ENCODE measurements at regions not wholly inside any gene's neighbourhood (a gene's known extent, or its start where the extent isn't known, plus 50 kb on each side); places are given as distances from the start of the nearest gene placed in this dataset.
"Not testable (repeated sequence)": the region's sequence is repeated elsewhere in the genome, so short reads cannot be mapped to it uniquely, and the experiment has no call there.

DNA sequence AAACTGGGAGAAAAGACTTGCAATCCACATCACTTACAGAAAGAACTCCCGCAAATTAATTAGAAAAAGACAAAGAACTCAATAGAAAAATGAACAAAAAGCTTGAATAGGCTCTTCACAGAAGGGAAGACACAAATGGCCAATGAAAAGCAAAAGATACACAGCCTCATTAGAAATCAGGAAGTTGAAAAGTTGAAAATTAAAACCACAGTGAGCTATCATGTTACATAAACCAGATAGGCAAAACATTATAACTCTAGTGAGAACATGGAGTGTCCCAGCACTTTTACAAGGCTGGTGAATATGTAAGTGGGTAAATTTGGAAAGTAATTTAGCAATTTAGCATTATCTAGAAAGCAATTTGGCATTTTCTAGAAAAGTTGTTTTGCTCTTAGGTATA is 158.4 kb upstream of the RASSF8 start:
- Histone ChIP-seq H3K9me2 (replicated peaks; ENCODE audit: insufficient read depth, low read length) (no peaks in the 10 kb centered on the region), H3K79me2 (ENCODE audit: low read length) (no peaks in the 10 kb centered on the region), H3F3A (ENCODE audit: insufficient read depth, low read length) (no peaks in the 10 kb centered on the region), H3K9me3 (replicated peaks; ENCODE audit: insufficient read depth, low read length) (no peaks in the 10 kb centered on the region), H3K27me3 (replicated peaks; ENCODE audit: insufficient read depth, low read length) (no peaks in the 10 kb centered on the region), H3K4me2 (ENCODE audit: low read depth, low read length) (no peak overlapping the region), H3K9ac (ENCODE audit: low read length) (no peak overlapping the region), H3K27ac (ENCODE audit: low read length) (no peak overlapping the region), H2AFZ (ENCODE audit: low read length) (no peak overlapping the region), H3K4me3 (ENCODE audit: low read length) (no peak overlapping the region), H3K4me1 (ENCODE audit: low read length) (no peaks in the 10 kb centered on the region), H3K36me3 (replicated peaks; ENCODE audit: insufficient read depth, low read length) (no peaks in the 10 kb centered on the region), H4K20me1 (ENCODE audit: insufficient read depth, low read length) (no peaks in the 10 kb centered on the region)
- peak; percentile 20 for DNase-seq
- TF ChIP-seq, protein P1, sequence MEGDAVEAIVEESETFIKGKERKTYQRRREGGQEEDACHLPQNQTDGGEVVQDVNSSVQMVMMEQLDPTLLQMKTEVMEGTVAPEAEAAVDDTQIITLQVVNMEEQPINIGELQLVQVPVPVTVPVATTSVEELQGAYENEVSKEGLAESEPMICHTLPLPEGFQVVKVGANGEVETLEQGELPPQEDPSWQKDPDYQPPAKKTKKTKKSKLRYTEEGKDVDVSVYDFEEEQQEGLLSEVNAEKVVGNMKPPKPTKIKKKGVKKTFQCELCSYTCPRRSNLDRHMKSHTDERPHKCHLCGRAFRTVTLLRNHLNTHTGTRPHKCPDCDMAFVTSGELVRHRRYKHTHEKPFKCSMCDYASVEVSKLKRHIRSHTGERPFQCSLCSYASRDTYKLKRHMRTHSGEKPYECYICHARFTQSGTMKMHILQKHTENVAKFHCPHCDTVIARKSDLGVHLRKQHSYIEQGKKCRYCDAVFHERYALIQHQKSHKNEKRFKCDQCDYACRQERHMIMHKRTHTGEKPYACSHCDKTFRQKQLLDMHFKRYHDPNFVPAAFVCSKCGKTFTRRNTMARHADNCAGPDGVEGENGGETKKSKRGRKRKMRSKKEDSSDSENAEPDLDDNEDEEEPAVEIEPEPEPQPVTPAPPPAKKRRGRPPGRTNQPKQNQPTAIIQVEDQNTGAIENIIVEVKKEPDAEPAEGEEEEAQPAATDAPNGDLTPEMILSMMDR (IDR thresholded peaks at IDR 0.05; ENCODE audit: low read length), result no peak
- TF ChIP-seq EZH2phosphoT487 (IDR thresholded peaks at IDR 0.05; ENCODE audit: low read length) (no peak), EZH2 (optimal IDR thresholded peaks at IDR 0.05; ENCODE audit: low read depth, low read length) (no peak)

DNA sequence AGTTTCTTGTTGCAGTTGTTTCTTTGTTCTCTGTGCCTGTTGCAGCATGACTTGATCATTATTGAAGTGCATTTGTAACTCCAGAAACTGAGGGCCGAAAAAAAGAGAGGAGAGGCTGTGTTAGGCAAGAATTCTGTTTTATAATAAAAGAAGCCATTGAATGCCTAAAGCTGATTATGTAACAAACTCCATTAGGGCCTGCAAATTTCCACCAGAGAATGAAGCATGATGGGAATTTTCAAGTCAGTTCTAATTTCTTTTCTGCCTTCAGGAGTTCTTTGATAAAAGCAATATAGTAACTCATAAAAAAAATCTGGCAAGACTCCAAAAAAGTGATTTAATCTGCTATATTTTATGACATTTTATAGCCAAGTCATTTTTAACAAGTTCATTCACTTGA is 156.7 kb upstream of the RASSF8 start:
- no peaks in the 10 kb centered on the region for H3K79me2 ChIP-seq (ENCODE audit: low read length)
- no peaks in the 10 kb centered on the region for H3K36me3 ChIP-seq (replicated peaks; ENCODE audit: insufficient read depth, low read length)
- no peaks in the 10 kb centered on the region for H3K9me3 ChIP-seq (replicated peaks; ENCODE audit: insufficient read depth, low read length)
- TF ChIP-seq, protein P1 (IDR thresholded peaks at IDR 0.05; ENCODE audit: low read length), result no peak
- TF ChIP-seq EZH2phosphoT487 (IDR thresholded peaks at IDR 0.05; ENCODE audit: low read length) (no peak), EZH2 (optimal IDR thresholded peaks at IDR 0.05; ENCODE audit: low read depth, low read length) (no peak)
- no peak overlapping the region for H2AFZ ChIP-seq (ENCODE audit: low read length)
- no peaks in the 10 kb centered on the region for H3K27me3 ChIP-seq (replicated peaks; ENCODE audit: insufficient read depth, low read length)
- no peaks in the 10 kb centered on the region; the same call in 1 of the 2 replicates for H3K4me1 ChIP-seq (ENCODE audit: low read length)
- no peaks in the 10 kb centered on the region for H4K20me1 ChIP-seq (ENCODE audit: insufficient read depth, low read length)
- no peaks in the 10 kb centered on the region for H3F3A ChIP-seq (ENCODE audit: insufficient read depth, low read length)
- no peak for DNase-seq
- H3K4me3 ChIP-seq (ENCODE audit: low read length), result no peak overlapping the region
- H3K9me2 ChIP-seq (replicated peaks; ENCODE audit: insufficient read depth, low read length), result no peaks in the 10 kb centered on the region
- no peak overlapping the region for H3K9ac ChIP-seq (ENCODE audit: low read length)
- no peak overlapping the region for H3K4me2 ChIP-seq (ENCODE audit: low read depth, low read length)
- H3K27ac ChIP-seq (ENCODE audit: low read length), result no peak overlapping the region

DNA sequence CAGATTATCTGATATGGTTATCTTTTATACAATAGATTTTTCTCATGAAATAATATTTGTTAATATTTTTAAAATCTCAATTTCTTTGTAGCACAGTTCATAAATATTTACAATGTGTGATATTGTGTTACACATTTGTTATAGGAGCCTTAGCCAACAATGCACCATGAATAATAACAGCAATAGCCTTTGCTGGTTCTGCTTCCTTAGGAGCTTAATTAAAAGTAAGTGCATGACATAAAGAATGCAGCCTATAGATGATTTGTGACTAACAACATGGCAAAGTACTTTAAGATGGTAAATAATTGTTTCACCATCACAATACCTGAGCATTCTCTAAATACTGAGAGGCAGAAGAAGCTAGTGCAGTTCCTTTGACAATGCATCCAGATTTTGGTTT is 156.3 kb upstream of the RASSF8 start:
- H3K4me2 ChIP-seq (ENCODE audit: low read depth, low read length), result no peak overlapping the region
- H3K9me2 ChIP-seq (replicated peaks; ENCODE audit: insufficient read depth, low read length), result no peaks in the 10 kb centered on the region
- no peak overlapping the region for H3K4me3 ChIP-seq (ENCODE audit: low read length)
- no peak overlapping the region for H3K27ac ChIP-seq (ENCODE audit: low read length)
- H4K20me1 ChIP-seq (ENCODE audit: insufficient read depth, low read length), result no peaks in the 10 kb centered on the region
- H3K9me3 ChIP-seq (replicated peaks; ENCODE audit: insufficient read depth, low read length), result no peaks in the 10 kb centered on the region
- H3K4me1 ChIP-seq (ENCODE audit: low read length), result no peaks in the 10 kb centered on the region; the same call in 1 of the 2 replicates
- DNase-seq, result no peak
- H3K27me3 ChIP-seq (replicated peaks; ENCODE audit: insufficient read depth, low read length), result no peaks in the 10 kb centered on the region
- no peak overlapping the region for H3K9ac ChIP-seq (ENCODE audit: low read length)
- H3K79me2 ChIP-seq (ENCODE audit: low read length), result no peaks in the 10 kb centered on the region
- no peaks in the 10 kb centered on the region for H3F3A ChIP-seq (ENCODE audit: insufficient read depth, low read length)
- TF ChIP-seq EZH2 (optimal IDR thresholded peaks at IDR 0.05; ENCODE audit: low read depth, low read length) (no peak), EZH2phosphoT487 (IDR thresholded peaks at IDR 0.05; ENCODE audit: low read length) (no peak)
- TF ChIP-seq, protein P1 (IDR thresholded peaks at IDR 0.05; ENCODE audit: low read length), result no peak
- no peak overlapping the region for H2AFZ ChIP-seq (ENCODE audit: low read length)
- no peaks in the 10 kb centered on the region for H3K36me3 ChIP-seq (replicated peaks; ENCODE audit: insufficient read depth, low read length)

DNA sequence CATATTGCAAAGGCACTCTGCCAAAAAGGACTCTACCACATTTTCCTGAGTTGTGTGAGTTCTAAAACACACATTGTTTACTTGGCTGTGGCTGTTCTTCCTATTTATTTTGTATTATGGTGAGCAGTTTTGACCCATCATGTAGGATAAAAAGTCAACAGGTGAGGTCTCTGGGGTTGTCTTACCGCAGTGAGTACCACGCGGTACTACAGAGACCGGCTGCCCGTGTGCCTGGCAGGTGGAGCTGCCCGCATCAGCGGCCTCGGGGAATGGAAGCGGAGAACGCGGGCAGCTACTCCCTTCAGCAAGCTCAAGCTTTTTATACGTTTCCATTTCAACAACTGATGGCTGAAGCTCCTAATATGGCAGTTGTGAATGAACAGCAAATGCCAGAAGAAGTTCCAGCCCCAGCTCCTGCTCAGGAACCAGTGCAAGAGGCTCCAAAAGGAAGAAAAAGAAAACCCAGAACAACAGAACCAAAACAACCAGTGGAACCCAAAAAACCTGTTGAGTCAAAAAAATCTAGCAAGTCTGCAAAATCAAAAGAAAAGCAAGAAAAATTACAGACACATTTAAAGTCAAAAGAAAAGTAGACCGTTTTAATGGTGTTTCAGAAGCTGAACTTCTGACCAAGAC is 155.3 kb upstream of the RASSF8 start:
- not testable (repeated sequence) for H3K9me2 ChIP-seq (replicated peaks; ENCODE audit: insufficient read depth, low read length); H3K9ac ChIP-seq (ENCODE audit: low read length); H3K27me3 ChIP-seq (replicated peaks; ENCODE audit: insufficient read depth, low read length); H3K4me1 ChIP-seq (ENCODE audit: low read length); H3K27ac ChIP-seq (ENCODE audit: low read length); H3F3A ChIP-seq (ENCODE audit: insufficient read depth, low read length); H3K4me3 ChIP-seq (ENCODE audit: low read length); H3K79me2 ChIP-seq (ENCODE audit: low read length); H2AFZ ChIP-seq (ENCODE audit: low read length); H3K4me2 ChIP-seq (ENCODE audit: low read depth, low read length); H4K20me1 ChIP-seq (ENCODE audit: insufficient read depth, low read length); H3K36me3 ChIP-seq (replicated peaks; ENCODE audit: insufficient read depth, low read length); DNase-seq; H3K9me3 ChIP-seq (replicated peaks; ENCODE audit: insufficient read depth, low read length)

DNA sequence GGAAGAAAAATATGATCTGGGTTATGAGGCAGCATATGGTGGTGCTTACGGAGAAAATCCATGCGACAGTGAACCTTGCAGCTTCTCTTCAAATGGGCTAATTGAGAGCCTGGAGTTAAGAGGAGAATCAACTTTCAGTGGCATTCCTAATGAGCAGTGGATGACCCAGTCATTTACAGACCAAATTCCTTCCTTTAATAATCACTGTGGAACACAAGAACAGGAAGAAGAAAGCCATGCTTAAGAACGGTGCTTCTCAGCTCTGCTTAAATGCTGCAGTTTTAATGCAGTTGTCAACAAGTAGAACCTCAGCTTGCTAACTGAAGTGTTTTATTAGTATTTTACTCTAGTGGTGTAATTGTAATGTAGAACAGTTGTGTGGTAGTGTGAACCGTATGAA is 154.2 kb upstream of the RASSF8 start:
- not testable (repeated sequence) for H2AFZ ChIP-seq (ENCODE audit: low read length); H3K27me3 ChIP-seq (replicated peaks; ENCODE audit: insufficient read depth, low read length); H3K4me3 ChIP-seq (ENCODE audit: low read length); H3K79me2 ChIP-seq (ENCODE audit: low read length); H3K27ac ChIP-seq (ENCODE audit: low read length); H4K20me1 ChIP-seq (ENCODE audit: insufficient read depth, low read length); DNase-seq; H3K4me1 ChIP-seq (ENCODE audit: low read length); H3K36me3 ChIP-seq (replicated peaks; ENCODE audit: insufficient read depth, low read length); H3K9me2 ChIP-seq (replicated peaks; ENCODE audit: insufficient read depth, low read length); H3K9me3 ChIP-seq (replicated peaks; ENCODE audit: insufficient read depth, low read length); H3K9ac ChIP-seq (ENCODE audit: low read length); H3K4me2 ChIP-seq (ENCODE audit: low read depth, low read length); H3F3A ChIP-seq (ENCODE audit: insufficient read depth, low read length)

All from MM.1S (cell line).